WTC11 (cell line): ENCODE measurements at regions not wholly inside any gene's neighbourhood (a gene's known extent, or its start where the extent isn't known, plus 50 kb on each side); places are given as distances from the start of the nearest gene placed in this dataset.

Experiments
- ATAC-seq: fragments of 200-7000 bp; cut with Tn5 transposase; 2 replicates; pipeline ENCODE4 v1.10.0; 2021; ENCODE audit warnings: mild to moderate bottlenecking, moderate library complexity
- CTCF ChIA-PET: fragments of 300-600 bp; sonication (Branson Sonifier 250); formaldehyde crosslinking; loops from one replicate; lab custom pipeline; 2021; ENCODE audit warnings: antibody characterized with exemption; lab: Charles Lee
- POLR2A ChIA-PET: fragments of 350-600 bp; sonication (Branson Sonifier 250); formaldehyde crosslinking; loops from one replicate; lab custom pipeline; 2021; ENCODE audit warnings: antibody characterized with exemption; lab: Charles Lee
- DNase-seq: peaks from one replicate; pipeline ENCODE4 v3.0.0; 2021; ENCODE audit warnings: low spot score
- H3K27ac Mint-ChIP-seq: 2 replicates; pipeline ENCODE4 v1.8.0; 2021; ENCODE audit warnings: mixed read lengths
- H3K27me3 Mint-ChIP-seq: 2 replicates; pipeline ENCODE4 v1.8.0; 2021; ENCODE audit warnings: low read depth, mild to moderate bottlenecking, moderate library complexity, mixed read lengths
- H3K36me3 Mint-ChIP-seq: 2 replicates; pipeline ENCODE4 v1.8.0; 2021; ENCODE audit warnings: mixed read lengths
- H3K4me1 Mint-ChIP-seq: 2 replicates; pipeline ENCODE4 v1.8.0; 2022; ENCODE audit warnings: mixed read lengths
- H3K4me3 Mint-ChIP-seq: 2 replicates; pipeline ENCODE4 v1.8.0; 2021; ENCODE audit warnings: mild to moderate bottlenecking, moderate library complexity, mixed read lengths
- H3K9me3 Mint-ChIP-seq: 2 replicates; pipeline ENCODE4 v1.8.0; 2021; ENCODE audit warnings: mixed read lengths
- FOXJ3 ChIP-seq: sonication (generic); formaldehyde crosslinking; IDR thresholded peaks from 2 replicates; pipeline ENCODE4 v1.9.0; 2021; ENCODE audit warnings: missing genetic modification reagents, mild to moderate bottlenecking, borderline replicate concordance
- GABPB1 ChIP-seq: sonication (generic); formaldehyde crosslinking; IDR thresholded peaks from 2 replicates; pipeline ENCODE4 v1.8.1; 2023; ENCODE audit warnings: mild to moderate bottlenecking, missing genetic modification reagents
- GTF2I ChIP-seq: fragments of 250-450 bp; sonication (Bioruptor Pico); conservative IDR thresholded peaks from 2 replicates; pipeline ENCODE4 v1.4.0; 2021; ENCODE audit warnings: mild to moderate bottlenecking
- MYBL2 ChIP-seq: sonication (generic); formaldehyde crosslinking; IDR thresholded peaks from 2 replicates; pipeline ENCODE4 v1.8.1; 2023; ENCODE audit warnings: mild to moderate bottlenecking, moderate library complexity, missing genetic modification reagents
- NFE2L1 ChIP-seq: sonication (generic); formaldehyde crosslinking; IDR thresholded peaks from 2 replicates; pipeline ENCODE4 v1.8.1; 2023; ENCODE audit warnings: missing genetic modification reagents
- NFYB ChIP-seq: sonication (generic); formaldehyde crosslinking; conservative IDR thresholded peaks from 2 replicates; pipeline ENCODE4 v1.8.0; 2022; ENCODE audit warnings: low read depth, missing genetic modification reagents
- NR1H2 ChIP-seq: sonication (generic); formaldehyde crosslinking; IDR thresholded peaks from 2 replicates; pipeline ENCODE4 v1.9.0; 2021; ENCODE audit warnings: mild to moderate bottlenecking, moderate library complexity, missing genetic modification reagents
- SMAD3 ChIP-seq: sonication (generic); formaldehyde crosslinking; IDR thresholded peaks from 2 replicates; pipeline ENCODE4 v1.8.0; 2022; ENCODE audit warnings: missing genetic modification reagents, mild to moderate bottlenecking, borderline replicate concordance
- SOX15 ChIP-seq: fragments of 250-450 bp; sonication (Bioruptor Pico); IDR thresholded peaks from 2 replicates; pipeline ENCODE4 v1.9.0; 2021; ENCODE audit warnings: mild to moderate bottlenecking
- SP1 ChIP-seq: sonication (generic); formaldehyde crosslinking; conservative IDR thresholded peaks from 2 replicates; pipeline ENCODE4 v1.8.1; 2022; ENCODE audit warnings: missing genetic modification reagents
- TEAD4 ChIP-seq: sonication (generic); formaldehyde crosslinking; IDR thresholded peaks from 2 replicates; pipeline ENCODE4 v1.8.0; 2022; ENCODE audit warnings: mild to moderate bottlenecking, missing genetic modification reagents
- ZBTB21 ChIP-seq: sonication (generic); formaldehyde crosslinking; IDR thresholded peaks from 2 replicates; pipeline ENCODE4 v1.8.1; 2023; ENCODE audit warnings: mild to moderate bottlenecking, missing genetic modification reagents, borderline replicate concordance
- ZNF232 ChIP-seq: sonication (generic); formaldehyde crosslinking; IDR thresholded peaks from 2 replicates; pipeline ENCODE4 v1.8.0; 2022; ENCODE audit warnings: mild to moderate bottlenecking, missing genetic modification reagents
- ZNF396 ChIP-seq: fragments of 250-450 bp; sonication (Bioruptor Pico); IDR thresholded peaks from 2 replicates; pipeline ENCODE4 v1.8.0; 2021; ENCODE audit warnings: mild to moderate bottlenecking, moderate library complexity, borderline replicate concordance
- TF ChIP-seq, protein P1 (sequence below): fragments of 250-450 bp; sonication (Bioruptor Pico); conservative IDR thresholded peaks from 2 replicates; pipeline ENCODE4 v1.9.0; 2021; ENCODE audit warnings: mild to moderate bottlenecking
- TF ChIP-seq, protein P2 (sequence below): fragments of 250-450 bp; sonication (Bioruptor Pico); IDR thresholded peaks from 2 replicates; pipeline ENCODE4 v1.9.0; 2021; ENCODE audit warnings: mild to moderate bottlenecking
- TF ChIP-seq, protein P3 (sequence below): sonication (generic); formaldehyde crosslinking; conservative IDR thresholded peaks from 2 replicates; pipeline ENCODE4 v1.8.1; 2023; ENCODE audit warnings: mild to moderate bottlenecking, low read depth, missing genetic modification reagents, moderate library complexity
- TF ChIP-seq, protein P4 (sequence below): sonication (generic); formaldehyde crosslinking; conservative IDR thresholded peaks from 2 replicates; pipeline ENCODE4 v1.8.1; 2022; ENCODE audit warnings: mild to moderate bottlenecking, missing genetic modification reagents
- TF ChIP-seq, protein P5 (sequence below): sonication (generic); formaldehyde crosslinking; IDR thresholded peaks from 2 replicates; pipeline ENCODE4 v1.8.1; 2023; ENCODE audit warnings: mild to moderate bottlenecking, missing genetic modification reagents
- TF ChIP-seq, protein P6 (sequence below): sonication (generic); formaldehyde crosslinking; IDR thresholded peaks from 2 replicates; pipeline ENCODE4 v1.8.1; 2023; ENCODE audit warnings: mild to moderate bottlenecking, missing genetic modification reagents, moderate library complexity
- TF ChIP-seq, protein P7 (sequence below): sonication (generic); formaldehyde crosslinking; IDR thresholded peaks from 2 replicates; pipeline ENCODE4 v1.8.1; 2022; ENCODE audit warnings: mild to moderate bottlenecking, moderate library complexity, missing genetic modification reagents

DNA sequence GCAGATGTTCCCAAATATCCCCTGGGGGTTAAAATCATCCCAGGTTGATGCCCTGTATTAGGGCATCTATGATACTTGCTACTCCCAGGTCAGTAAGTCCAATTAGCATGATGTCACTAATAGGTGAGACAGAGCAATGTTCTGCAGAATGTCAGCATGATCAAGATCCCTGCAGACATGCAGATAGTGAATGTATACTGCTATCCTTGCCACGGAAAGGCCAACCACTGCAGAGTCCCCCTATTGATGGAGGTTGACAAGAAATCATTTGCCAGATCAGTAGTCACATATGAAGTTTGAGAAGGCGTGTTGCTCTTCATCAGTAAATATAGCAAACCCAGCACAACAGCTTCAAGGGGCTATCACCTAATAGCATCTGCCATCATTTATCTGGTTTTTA lies 97.4 kb downstream of the SETD4 start (continued):
- TF ChIP-seq, protein P1, sequence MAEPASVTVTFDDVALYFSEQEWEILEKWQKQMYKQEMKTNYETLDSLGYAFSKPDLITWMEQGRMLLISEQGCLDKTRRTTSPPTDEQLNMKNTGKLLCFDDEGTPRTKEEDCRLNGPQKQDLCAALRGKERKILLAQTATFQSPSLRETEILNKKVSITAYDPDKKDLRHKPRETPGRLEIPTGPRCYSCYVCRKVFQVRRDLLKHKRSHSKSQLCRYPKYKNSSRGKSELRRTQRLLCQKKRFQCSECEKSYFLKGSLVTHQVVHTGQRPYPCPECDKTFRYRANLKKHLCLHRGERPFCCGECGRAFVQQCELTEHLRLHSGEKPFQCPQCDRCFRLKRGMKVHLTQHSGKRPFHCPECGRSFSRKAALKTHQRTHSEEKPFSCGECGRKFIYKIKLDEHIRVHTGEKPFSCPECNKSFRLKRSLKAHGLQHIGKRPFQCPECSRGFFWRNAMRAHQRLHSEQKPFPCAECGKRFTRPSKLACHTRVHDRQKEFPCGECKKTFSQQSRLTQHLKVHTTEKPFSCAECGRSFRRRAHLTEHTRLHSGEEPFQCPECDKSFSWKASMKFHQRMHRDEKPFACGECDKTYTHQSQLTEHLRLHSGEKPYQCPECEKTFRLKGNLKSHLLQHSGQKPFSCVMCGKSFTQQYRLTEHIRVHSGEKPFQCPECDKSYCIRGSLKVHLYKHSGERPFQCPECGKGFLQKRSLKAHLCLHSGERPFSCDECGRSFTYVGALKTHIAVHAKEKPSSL: no peak
- TF ChIP-seq TEAD4 (no peak), NFYB (no peak)
- TF ChIP-seq, protein P2, sequence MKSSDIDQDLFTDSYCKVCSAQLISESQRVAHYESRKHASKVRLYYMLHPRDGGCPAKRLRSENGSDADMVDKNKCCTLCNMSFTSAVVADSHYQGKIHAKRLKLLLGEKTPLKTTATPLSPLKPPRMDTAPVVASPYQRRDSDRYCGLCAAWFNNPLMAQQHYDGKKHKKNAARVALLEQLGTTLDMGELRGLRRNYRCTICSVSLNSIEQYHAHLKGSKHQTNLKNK (CRISPR knock-in tag): no peak

DNA sequence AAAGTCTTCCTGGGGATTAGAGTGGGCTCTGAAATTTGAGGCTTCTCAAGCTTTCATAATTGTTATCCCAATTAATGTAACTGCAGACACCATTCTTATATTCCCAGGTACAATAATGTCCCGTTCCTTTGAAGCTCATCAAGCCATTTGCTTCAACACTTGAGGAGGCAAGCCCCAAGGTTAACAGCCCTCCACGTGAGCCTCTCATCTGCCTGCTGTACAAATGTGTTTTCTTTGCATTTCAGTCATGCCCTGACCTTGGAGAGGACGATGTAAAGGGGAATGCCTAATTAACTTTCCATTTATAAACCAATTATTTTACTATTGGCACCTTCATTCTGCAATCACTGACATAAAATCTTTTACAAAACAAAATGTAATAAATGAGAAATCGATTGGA lies 106.3 kb downstream of the SETD4 start:
- no peaks in the 10 kb centered on the region; the same call in 1 of the 2 replicates for H3K27me3 Mint-ChIP-seq
- POLR2A ChIA-PET: interaction anchor here (1.0 kb wide), 1 partner anchor 9 kb away, joined by 7 read pairs; no protein-coding TSS in a partner anchor
- CTCF ChIA-PET: no interaction called here

More for the DNA sequence above, 106.3 kb downstream of the SETD4 start:
- DNase-seq: no peak
- no peak for ATAC-seq
- Mint-ChIP-seq H3K4me1 (no peaks in the 10 kb centered on the region), H3K4me3 (no peak overlapping the region), H3K9me3 (peaks cover 6% of the 10 kb centered on the region), H3K27ac (no peak overlapping the region), H3K36me3 (no peaks in the 10 kb centered on the region)
- TF ChIP-seq NR1H2 (CRISPR knock-in tag) (no peak), ZNF396 (CRISPR knock-in tag) (no peak), FOXJ3 (CRISPR knock-in tag) (no peak), GABPB1 (CRISPR knock-in tag) (no peak), SMAD3 (CRISPR knock-in tag) (no peak), NFE2L1 (CRISPR knock-in tag) (no peak), ZBTB21 (CRISPR knock-in tag) (no peak), ZNF232 (no peak), GTF2I (CRISPR knock-in tag) (no peak), SP1 (CRISPR knock-in tag) (no peak), MYBL2 (CRISPR knock-in tag) (no peak), SOX15 (CRISPR knock-in tag) (no peak)
- TF ChIP-seq, protein P3, sequence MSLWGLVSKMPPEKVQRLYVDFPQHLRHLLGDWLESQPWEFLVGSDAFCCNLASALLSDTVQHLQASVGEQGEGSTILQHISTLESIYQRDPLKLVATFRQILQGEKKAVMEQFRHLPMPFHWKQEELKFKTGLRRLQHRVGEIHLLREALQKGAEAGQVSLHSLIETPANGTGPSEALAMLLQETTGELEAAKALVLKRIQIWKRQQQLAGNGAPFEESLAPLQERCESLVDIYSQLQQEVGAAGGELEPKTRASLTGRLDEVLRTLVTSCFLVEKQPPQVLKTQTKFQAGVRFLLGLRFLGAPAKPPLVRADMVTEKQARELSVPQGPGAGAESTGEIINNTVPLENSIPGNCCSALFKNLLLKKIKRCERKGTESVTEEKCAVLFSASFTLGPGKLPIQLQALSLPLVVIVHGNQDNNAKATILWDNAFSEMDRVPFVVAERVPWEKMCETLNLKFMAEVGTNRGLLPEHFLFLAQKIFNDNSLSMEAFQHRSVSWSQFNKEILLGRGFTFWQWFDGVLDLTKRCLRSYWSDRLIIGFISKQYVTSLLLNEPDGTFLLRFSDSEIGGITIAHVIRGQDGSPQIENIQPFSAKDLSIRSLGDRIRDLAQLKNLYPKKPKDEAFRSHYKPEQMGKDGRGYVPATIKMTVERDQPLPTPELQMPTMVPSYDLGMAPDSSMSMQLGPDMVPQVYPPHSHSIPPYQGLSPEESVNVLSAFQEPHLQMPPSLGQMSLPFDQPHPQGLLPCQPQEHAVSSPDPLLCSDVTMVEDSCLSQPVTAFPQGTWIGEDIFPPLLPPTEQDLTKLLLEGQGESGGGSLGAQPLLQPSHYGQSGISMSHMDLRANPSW (CRISPR knock-in tag): no peak
- TF ChIP-seq, protein P1: no peak
- TF ChIP-seq, protein P4, sequence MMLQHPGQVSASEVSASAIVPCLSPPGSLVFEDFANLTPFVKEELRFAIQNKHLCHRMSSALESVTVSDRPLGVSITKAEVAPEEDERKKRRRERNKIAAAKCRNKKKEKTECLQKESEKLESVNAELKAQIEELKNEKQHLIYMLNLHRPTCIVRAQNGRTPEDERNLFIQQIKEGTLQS (CRISPR knock-in tag): no peak
- TF ChIP-seq, protein P5, sequence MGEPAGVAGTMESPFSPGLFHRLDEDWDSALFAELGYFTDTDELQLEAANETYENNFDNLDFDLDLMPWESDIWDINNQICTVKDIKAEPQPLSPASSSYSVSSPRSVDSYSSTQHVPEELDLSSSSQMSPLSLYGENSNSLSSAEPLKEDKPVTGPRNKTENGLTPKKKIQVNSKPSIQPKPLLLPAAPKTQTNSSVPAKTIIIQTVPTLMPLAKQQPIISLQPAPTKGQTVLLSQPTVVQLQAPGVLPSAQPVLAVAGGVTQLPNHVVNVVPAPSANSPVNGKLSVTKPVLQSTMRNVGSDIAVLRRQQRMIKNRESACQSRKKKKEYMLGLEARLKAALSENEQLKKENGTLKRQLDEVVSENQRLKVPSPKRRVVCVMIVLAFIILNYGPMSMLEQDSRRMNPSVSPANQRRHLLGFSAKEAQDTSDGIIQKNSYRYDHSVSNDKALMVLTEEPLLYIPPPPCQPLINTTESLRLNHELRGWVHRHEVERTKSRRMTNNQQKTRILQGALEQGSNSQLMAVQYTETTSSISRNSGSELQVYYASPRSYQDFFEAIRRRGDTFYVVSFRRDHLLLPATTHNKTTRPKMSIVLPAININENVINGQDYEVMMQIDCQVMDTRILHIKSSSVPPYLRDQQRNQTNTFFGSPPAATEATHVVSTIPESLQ (CRISPR knock-in tag): no peak
- TF ChIP-seq, protein P6, sequence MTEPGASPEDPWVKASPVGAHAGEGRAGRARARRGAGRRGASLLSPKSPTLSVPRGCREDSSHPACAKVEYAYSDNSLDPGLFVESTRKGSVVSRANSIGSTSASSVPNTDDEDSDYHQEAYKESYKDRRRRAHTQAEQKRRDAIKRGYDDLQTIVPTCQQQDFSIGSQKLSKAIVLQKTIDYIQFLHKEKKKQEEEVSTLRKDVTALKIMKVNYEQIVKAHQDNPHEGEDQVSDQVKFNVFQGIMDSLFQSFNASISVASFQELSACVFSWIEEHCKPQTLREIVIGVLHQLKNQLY (CRISPR knock-in tag): no peak
- TF ChIP-seq, protein P7, sequence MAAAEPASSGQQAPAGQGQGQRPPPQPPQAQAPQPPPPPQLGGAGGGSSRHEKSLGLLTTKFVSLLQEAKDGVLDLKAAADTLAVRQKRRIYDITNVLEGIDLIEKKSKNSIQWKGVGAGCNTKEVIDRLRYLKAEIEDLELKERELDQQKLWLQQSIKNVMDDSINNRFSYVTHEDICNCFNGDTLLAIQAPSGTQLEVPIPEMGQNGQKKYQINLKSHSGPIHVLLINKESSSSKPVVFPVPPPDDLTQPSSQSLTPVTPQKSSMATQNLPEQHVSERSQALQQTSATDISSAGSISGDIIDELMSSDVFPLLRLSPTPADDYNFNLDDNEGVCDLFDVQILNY: no peak
